ENCODE measurements at regions not wholly inside any gene's neighbourhood (a gene's known extent, or its start where the extent isn't known, plus 50 kb on each side); places are given as distances from the start of the nearest gene placed in this dataset.

GRCh38 chr22:27617214-27617881, 184.2 kb downstream of the MN1 start:
- DNase-seq (ENCODE audit: low read depth in 4 of 4, low spot score in 1 of 4): no peak

GRCh38 chr22:27620367-27621154, 181.0 kb downstream of the MN1 start:
- no peak for DNase-seq (ENCODE audit: low read depth in 4 of 4, low spot score in 1 of 4)

GRCh38 chr22:27621486-27622070, 180.0 kb downstream of the MN1 start:
- no peak for DNase-seq (ENCODE audit: low read depth in 4 of 4, low spot score in 1 of 4)

- DNase-seq (ENCODE audit: low read depth in 4 of 4, low spot score in 1 of 4): no peak
These were observed 177.5 kb downstream of the MN1 start for GRCh38 chr22:27624042-27624441.

- no peak for DNase-seq (ENCODE audit: low read depth in 4 of 4, low spot score in 1 of 4)
These were observed 176.9 kb downstream of the MN1 start for GRCh38 chr22:27624705-27625104.

GRCh38 chr22:27625769-27626674, 175.5 kb downstream of the MN1 start:
- DNase-seq (ENCODE audit: low read depth in 4 of 4, low spot score in 1 of 4): no peak

GRCh38 chr22:27626675-27627443, 174.7 kb downstream of the MN1 start:
- DNase-seq (ENCODE audit: low read depth in 4 of 4, low spot score in 1 of 4): no peak

GRCh38 chr22:27627444-27627833, 174.1 kb downstream of the MN1 start:
- no peak for DNase-seq (ENCODE audit: low read depth in 4 of 4, low spot score in 1 of 4)

- no peak for DNase-seq (ENCODE audit: low read depth in 4 of 4, low spot score in 1 of 4)
These were observed 173.7 kb downstream of the MN1 start for GRCh38 chr22:27627901-27628300.

GRCh38 chr22:27628341-27628740, 173.2 kb downstream of the MN1 start:
- DNase-seq (ENCODE audit: low read depth in 4 of 4, low spot score in 1 of 4): no peak

- DNase-seq (ENCODE audit: low read depth in 4 of 4, low spot score in 1 of 4): no peak
These were observed 172.5 kb downstream of the MN1 start for GRCh38 chr22:27628891-27629631.

- no peak for DNase-seq (ENCODE audit: low read depth in 4 of 4, low spot score in 1 of 4)
These were observed 171.5 kb downstream of the MN1 start for GRCh38 chr22:27629908-27630673.

- no peak for DNase-seq (ENCODE audit: low read depth in 4 of 4, low spot score in 1 of 4)
These were observed 170.8 kb downstream of the MN1 start for GRCh38 chr22:27630754-27631153.

- no peak for DNase-seq (ENCODE audit: low read depth in 4 of 4, low spot score in 1 of 4)
These were observed 169.9 kb downstream of the MN1 start for GRCh38 chr22:27631641-27632040.

GRCh38 chr22:27632451-27633295, 168.9 kb downstream of the MN1 start:
- DNase-seq (ENCODE audit: low read depth in 4 of 4, low spot score in 1 of 4): no peak

GRCh38 chr22:27633296-27633871, 168.2 kb downstream of the MN1 start:
- DNase-seq (ENCODE audit: low read depth in 4 of 4, low spot score in 1 of 4): no peak

GRCh38 chr22:27634043-27634740, 167.4 kb downstream of the MN1 start:
- DNase-seq (ENCODE audit: low read depth in 4 of 4, low spot score in 1 of 4): no peak

All from stimulated activated CD4-positive, alpha-beta T cell treated with anti-CD3 and anti-CD28 coated beads, Interleukin-1b, Interleukin-23, amount 100 ng/mL, for 24 hours (primary cell).